DMS53 treated with DMSO at 0.1 percent for 48 hours (cell line): ENCODE measurements at regions not wholly inside any gene's neighbourhood (a gene's known extent, or its start where the extent isn't known, plus 50 kb on each side); places are given as distances from the start of the nearest gene placed in this dataset.
A peak's percentile ranks its signal among the peaks of the same experiment; 100 is the strongest.

Experiments used
- DNase-seq: peaks from one replicate; lab custom pipeline; 2025; ENCODE audit not compliant: unreplicated experiment; lab: John Stamatoyannopoulos, UW

DNA sequence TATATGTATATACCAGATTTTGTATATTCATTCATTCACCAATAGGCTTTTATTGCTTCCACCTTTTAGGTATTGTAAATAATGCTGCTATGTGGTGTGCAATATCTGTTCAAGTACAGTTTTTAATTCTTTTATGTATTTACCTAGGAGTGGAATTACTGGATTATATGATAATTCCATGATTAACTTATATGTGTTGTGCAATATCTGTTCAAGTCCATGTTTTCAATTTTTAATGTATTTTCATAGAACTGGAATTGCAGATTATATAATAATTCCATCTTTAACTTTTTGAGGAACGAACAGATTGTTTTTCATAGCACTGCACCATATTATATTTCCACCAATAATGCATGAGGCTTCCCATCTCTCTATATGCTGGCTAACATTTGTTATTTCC is 50.6 kb upstream of the L3MBTL4 start:
- DNase-seq = no peak

DNA sequence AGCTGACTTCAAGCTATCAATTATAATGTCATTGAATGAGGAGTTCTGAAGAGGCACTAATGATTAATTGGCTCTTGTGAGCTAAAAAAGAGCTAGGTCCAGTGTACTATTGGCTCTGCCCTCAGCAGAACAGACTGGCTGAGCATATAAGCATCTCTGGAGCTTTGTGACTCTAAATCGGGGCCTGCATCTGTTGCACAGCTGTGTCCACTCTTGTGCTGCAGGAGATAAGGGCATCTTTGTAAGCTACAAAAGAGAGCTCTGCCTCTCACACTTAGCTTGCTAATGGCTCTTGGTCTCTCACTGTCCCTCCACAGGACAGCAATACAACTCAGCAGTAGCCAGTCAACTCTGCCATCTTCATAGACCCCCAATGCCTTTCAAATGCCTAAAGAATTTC is 61.5 kb upstream of the L3MBTL4 start:
- no peak for DNase-seq

DNA sequence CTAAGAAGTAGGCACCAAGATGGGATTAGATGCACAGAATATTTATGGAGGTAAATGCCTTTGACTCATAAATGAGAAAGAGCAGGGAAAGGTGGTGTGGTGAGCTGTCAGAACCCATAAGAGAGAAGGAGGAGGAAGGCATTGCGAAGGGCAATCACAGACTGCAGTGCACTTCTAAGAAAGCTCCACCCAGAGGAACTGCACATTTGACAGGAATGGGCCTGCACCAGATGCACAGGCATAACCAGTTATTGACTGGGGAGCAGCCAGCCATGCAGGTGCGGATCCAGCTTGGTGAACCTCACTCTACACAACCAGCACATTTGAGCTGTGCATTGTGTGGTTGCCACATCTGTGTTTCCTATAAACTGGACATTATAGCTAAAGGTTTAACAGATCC is 62.2 kb upstream of the L3MBTL4 start:
- DNase-seq = no peak

DNA sequence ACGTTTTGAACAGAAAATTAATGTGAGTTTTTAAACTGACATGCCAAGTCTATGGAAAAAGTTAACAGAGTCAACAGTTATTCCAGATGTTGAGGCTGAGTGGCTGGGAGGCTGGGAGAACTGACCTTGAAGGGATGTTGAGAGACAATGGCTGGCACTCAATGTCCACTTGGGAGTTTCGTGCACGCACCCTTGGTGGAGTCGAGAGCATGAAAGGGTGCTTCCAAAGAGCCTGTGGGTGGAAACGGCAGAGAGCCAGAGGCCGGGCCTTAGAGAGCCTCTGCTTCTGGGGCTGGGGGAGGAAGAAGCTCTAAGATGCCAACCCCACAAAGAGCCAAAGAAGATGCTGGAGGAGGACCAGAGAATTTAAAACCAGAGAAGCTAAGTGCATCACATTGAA is 63.4 kb upstream of the L3MBTL4 start:
- DNase-seq = no peak

DNA sequence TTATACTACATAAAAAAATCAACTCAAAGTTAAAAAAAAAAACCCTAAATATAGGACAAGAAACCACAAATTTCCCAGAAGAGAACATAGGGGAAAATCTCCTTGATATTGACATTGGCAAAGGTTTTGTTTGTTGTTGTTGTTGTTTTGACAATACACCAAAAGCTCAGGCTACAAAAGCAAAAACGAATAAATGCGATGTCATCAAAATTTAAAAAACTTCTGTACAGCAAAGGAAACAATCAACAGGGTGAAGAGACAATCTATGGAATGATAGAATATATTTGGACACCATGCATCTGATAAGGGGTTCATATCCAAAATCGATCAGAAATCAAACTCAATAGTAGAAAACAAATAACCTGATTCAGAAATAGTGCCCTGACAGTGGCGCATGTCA is 65.0 kb upstream of the L3MBTL4 start:
- DNase-seq = no peak

DNA sequence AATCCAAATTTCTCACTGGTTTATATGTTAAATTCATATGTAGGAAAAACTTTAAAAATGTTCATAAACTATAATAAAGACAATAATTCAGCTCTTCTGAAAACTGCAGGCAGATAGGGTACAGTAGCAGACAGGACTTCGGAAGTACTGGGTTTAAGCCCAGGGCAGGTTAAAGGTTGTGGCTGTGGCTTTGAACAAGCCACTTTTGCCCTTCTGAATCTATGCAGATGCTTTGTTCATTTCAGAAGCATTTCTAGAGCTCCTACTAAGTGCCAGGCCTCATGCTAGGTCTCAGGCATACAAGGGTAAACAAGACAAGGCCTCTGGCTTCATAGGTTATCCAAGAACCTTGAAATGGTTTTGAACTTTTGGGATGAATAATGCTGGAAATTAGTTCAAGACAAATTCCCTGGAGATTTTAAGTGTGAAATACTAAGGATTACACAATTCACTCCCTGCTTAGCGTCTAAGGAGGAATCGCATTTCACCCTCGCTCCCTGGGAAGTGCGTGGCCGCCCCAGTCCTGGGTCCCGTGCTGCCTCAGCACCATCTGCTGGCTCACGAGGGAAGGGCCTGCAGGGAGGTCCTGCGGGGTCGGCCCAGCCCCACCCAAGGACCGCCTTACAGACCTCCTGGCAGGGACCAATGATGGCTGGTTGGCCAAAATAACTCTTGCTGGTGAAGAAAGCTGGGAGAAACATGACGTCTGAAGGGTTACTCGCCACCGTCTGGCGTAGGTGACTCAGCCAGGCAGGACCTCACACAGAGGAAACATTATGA is 67.7 kb upstream of the L3MBTL4 start:
- DNase-seq = no peak

DNA sequence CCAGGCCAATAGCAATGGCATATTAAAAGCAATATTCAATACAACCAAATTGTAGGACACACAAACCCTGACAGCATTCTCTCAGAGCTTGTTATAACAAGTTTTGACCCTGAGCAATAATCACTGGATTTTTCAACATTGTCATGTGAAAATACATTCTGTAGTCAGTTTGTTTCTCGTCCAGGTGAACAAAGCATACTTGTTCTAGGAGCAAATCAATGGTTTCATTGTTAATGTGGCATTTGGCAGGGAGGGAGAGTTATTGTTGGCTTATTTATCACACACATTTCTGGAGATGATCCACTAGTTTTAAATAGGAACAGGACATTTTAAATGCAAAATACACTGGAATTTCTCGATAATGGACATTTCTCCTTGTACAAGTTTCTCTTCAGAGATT is 69.9 kb upstream of the L3MBTL4 start:
- no peak for DNase-seq

DNA sequence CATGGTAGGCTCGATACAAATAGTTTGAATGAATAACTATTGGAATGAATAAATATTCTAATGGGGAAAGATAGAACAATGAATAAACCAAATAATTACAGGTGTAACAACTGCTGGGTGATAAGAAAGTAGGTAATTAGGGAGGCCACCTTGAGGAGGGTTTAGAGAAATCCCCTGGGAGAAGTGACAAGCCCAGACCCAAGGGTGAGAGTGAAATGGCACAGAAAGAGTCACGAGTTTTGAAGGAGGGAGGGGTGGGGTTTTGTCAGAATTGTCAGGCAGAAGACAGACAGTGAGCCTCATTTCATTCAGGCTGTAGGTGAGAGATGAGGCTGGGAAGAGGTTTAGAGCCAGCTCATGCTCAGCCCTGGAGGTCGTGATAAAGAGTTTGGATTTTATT is 71.6 kb upstream of the L3MBTL4 start:
- no peak for DNase-seq

DNA sequence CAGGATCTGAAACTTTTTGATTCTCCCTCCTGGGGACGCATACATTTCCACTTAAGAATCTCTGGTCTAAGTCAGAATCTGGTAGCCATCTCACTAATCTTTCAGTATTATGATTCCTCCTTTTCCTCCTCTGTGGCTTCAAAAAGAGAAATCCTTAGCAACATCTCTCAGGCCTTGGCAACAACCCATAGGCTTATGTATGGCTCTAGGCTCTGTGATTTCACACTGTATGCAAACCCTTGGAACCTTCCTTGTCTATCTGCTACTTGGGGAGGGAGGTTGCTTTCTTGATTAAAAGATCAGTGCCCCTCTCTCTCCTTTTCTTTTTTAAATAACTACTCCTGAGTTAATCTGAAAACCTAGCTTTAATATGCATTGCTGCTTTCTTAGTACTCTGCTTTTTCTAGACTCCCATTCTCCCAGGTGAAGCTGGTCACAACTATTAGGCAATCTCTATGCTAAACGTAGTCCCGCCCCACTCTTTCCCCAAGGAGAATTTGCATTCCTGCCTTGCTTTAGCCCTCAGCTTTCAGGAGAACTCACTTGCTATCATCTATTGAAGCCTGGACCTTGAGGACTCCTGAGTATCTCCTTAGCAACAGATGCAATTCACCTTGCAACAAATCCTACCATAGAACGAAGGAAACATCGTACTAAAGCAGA is 72.2 kb upstream of the L3MBTL4 start:
- no peak for DNase-seq

DNA sequence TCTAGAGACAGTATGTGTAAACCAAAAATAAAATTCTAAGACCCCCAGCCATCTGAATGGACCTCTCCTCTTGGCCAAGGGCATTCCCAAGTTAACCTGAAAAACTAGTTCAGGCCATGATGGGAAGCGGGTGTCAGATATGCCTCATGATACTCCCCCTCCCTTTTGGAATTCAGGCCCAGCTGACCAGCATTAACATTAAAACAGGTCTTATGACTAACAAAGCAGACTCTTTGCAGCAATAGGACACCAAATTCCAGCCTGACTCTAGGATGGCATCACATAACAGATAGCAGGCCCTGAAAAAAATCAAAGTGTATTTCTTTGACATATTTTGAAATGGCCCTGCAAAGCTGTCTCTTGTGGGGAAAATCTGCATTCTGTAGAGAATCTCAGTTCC is 73.3 kb upstream of the L3MBTL4 start:
- no peak for DNase-seq

DNA sequence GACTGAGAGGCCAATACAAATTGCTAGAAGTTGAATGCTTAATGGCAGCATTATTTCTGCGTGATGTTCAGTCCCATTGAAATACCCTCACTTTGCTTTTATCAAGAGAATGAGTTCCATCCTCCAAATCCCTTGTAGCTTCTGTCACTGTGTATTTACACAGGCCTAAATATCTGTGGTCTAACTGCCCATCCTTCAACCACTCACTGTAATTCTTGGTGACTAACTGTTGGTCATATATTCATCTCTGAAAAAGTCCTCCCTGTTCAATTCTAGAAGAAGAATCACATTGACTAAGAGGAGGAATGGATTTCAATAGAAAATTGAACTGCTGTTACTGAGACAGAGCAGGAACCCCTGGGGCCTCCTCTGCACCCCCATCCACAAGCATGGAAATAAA is 74.2 kb upstream of the L3MBTL4 start:
- DNase-seq = no peak

DNA sequence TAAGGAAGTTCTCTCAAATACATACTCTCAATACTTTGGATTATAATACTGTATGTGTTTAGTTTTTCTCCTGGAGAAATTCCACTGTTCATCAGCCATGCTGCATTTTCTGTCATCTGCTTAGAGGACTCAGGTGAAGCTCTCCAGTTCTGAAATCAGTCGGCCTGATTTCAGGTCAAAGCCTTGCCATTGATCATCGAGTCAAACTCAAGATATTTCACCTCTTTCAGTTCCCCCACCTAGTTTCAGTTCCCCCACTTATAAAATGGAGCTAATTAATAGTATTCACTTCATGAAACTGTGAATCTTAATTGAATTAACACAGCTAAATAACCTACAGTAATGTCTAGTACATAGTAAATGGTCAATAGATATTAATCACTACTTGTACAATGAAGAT is 75.3 kb upstream of the L3MBTL4 start:
- DNase-seq = no peak

DNA sequence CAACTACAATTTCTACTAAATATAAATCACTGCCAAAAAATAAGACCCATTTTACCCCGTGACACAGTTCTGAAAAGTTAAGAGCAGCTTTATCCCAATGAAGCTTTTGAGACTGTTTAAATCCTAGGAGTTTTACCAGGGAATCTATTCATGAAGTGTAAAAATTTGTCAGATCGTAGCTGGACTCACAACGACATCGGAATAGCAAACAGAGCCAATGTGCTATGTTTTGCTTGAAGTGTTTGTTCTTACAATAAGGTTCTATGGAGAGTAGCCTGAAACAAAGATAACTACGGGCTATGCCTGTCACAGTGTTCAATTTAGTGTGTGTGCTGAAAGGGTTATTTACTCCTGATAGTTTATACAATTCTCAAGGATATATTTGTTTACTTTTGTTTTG is 78.5 kb upstream of the L3MBTL4 start:
- DNase-seq = peak; percentile 32

DNA sequence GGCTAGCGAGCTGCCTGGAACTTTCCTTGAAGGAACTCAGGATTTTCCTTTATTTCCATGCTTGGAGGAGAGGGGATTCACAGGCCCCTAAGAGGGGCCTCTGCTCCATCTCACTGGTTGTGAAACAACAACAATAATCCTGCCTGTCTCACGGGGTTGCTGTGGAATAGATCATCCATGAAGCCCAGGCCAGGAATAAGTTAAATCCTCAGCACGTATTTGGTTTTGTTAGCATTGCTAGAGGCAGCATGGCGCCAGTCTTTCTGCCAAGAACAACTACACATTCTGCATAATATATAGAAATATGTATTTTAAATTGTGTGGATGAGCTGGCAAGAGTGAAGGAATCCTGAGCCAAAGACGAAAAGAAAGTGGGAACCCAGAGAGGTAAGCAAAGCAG is 80.8 kb upstream of the L3MBTL4 start:
- DNase-seq = no peak

DNA sequence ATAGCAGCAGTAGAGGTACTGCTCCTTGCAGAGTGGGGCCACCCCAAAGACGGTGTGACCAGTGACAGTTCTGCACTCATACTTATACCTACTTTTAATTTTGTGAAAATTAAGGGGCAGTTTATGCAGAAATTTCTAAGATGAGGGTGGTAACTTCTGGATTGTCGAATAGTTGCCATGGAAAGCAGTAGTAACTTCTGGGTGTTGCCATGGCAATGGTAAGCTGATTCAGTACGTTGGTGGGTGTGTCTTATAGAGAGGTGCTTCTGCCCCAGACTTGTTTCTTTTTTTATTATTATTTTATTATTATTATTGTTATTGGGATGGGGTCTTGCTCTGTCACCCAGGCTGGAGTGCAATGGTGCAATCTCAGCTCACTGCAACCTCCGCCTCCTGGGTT is 82.8 kb upstream of the L3MBTL4 start:
- DNase-seq = no peak

DNA sequence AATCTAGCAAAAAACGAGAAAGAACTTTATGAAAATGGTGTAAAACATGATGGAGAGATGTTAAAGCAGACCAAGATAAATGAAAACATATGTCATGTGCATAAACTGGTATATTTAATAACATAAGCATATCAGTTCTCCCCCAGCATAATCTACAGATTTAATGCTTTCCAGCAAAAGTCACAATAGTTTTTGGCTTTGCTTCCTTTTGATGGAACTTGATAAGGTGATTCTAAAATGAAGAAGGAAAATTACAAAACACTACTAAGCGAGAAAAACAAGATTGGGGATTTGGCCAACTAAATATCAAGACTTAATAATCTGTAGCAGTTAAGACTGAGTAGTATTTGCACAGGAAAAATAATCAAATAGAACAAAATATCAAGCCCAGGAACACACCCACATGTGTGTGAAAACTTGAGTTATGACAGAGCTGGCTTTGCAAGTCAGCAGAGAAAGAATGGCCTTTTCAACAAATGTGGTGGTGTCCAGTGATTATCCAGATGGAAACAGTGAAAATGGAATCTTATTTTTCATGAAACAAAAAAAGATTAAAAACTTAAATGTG is 83.7 kb upstream of the L3MBTL4 start:
- DNase-seq = no peak

DNA sequence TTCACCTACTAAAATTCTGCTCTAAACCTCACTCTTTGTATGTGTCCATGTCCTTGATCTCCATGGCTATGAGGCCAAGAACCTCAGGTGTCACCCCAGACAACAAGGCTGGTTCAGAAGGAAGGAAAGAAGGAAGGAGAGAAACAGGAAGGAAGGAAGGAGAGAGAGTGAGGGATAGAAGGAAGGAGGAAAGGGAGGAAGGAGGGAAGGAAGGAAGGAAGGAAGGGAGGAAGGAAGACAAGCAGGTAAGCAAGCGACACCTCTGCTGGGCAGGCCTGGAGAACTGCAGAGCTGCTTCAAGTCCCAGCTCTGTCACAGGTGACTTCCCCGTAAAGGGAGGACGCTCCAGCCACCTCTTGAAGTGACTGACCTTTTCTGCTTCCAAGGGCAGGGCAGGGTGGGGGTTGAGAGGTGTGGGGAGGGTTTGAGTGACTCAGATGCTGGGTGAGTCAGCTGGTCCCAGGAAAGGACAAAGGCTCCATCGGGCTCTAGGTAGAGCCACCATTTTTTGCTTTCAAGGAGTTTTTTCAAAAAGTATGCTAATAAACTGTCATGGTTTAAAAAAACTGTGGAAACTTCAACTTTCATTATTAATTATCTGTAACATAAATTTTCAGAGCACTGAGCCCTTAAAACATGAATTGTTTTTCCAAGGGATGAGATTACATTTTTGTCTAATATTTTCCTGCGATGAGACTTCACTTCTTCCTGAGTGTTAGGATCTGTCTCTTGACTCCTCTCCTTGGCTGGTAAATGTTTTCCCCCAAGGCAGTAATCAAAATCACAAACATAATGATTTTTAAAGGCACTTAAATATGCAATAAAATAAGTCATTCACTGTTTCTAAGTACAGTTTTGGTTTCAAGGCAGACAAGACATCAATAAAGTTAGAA is 90.1 kb upstream of the L3MBTL4 start:
- peak; percentile 63 for DNase-seq

DNA sequence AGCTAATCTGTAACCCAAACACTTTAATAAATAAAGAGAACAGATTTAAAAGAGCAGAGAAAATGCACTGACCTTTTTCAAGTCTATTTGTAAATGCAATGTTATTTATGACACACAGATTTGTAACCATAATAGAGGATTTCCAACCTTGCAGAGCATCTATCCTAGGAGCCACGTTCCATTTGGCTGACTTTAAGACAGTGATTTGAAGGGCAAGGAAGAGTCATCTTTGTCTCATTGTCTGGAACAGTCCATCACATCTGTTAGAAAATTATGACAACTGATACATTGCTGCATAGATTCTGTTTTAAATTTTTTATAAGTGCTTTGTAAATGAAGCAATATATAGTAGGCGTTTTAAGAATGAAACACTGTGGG is 90.8 kb upstream of the L3MBTL4 start:
- DNase-seq = no peak

DNA sequence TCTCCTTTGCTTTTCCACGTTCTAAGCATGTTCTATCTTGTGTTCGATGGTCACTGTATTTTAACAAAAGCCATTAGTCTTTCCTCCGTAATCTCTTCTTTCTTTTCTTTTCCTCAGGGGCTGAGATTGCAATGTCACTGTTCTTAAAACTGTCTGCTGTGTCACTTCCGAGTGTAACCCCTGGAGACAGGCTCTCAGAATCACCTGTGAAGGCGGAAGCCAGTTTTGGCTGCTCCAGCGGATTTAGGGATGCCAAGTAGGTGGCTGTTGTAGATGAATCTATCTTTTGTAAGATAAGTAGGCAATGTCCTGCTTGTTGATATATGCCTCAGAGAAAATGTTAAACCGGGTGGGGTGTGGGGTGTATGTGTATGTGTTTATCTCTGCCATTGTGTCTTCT is 94.7 kb upstream of the L3MBTL4 start:
- no peak for DNase-seq

DNA sequence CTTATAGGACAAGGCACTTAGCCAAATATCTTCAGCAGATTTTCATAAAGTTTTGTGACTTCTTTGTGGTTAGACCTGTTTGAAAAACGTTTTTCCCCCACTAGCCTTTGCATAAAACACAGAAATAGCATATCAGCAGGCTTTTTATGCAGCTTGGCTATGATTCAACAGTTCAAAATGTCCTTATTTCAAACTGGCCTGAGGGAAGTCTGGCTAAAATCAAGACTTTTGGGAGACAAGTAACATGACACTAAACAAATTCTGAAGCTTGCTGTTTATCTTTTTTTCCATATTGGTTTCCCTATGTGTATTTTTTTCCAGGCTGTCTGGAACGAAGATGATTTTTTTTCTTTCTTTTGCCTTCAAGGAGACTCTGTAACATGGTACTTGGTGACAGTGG is 95.1 kb upstream of the L3MBTL4 start:
- no peak for DNase-seq

DNA sequence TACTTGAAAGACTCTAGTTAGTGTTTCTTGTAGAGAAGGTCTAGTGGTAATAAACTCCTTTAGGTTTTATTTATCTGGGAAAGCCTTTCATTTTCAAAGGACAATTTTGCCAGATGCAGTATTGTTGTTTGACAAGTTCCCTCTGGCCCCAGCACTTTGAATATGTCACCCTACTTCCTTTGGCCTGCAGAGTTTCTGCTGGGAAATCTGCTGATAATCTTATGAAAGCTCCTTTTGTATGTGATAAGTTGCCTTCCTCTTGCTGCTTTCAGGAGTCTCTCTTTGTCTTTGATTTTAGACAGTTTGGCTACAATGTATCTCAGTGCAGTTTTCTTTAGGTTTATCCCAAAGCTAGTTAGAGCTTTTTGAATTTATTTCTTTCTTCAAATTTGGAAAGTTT is 106.2 kb upstream of the L3MBTL4 start:
- no peak for DNase-seq
